HUES48 (cell line): ENCODE measurements at regions not wholly inside any gene's neighbourhood (a gene's known extent, or its start where the extent isn't known, plus 50 kb on each side); places are given as distances from the start of the nearest gene placed in this dataset.
"Not testable (repeated sequence)": the region's sequence is repeated elsewhere in the genome, so short reads cannot be mapped to it uniquely, and the experiment has no call there.

Source experiments
- H3K27ac ChIP-seq: one replicate; pipeline ENCODE4 v1.7.0; 2013; ENCODE audit warnings: low read depth, low read length, inconsistent platforms
- H3K27me3 ChIP-seq: 2 replicates; pipeline ENCODE4 v1.6.1; 2013; ENCODE audit warnings: mild to moderate bottlenecking, low read length; ENCODE audit not compliant: control insufficient read depth, insufficient read depth
- H3K36me3 ChIP-seq: 2 replicates; pipeline ENCODE4 v1.6.1; 2013; ENCODE audit warnings: low read length; ENCODE audit not compliant: control insufficient read depth, insufficient read depth
- H3K4me1 ChIP-seq: 2 replicates; pipeline ENCODE4 v1.6.1; 2013; ENCODE audit warnings: mild to moderate bottlenecking, low read length; ENCODE audit not compliant: control insufficient read depth, insufficient read depth
- H3K4me3 ChIP-seq: 2 replicates; pipeline ENCODE4 v1.5.1; 2013; ENCODE audit warnings: mild to moderate bottlenecking, low read depth, low read length
- H3K9ac ChIP-seq: 2 replicates; pipeline ENCODE4 v1.6.1; 2013; ENCODE audit warnings: mild to moderate bottlenecking, low read depth, low read length, moderate library complexity
- H3K9me3 ChIP-seq: 2 replicates; pipeline ENCODE4 v1.6.1; 2013; ENCODE audit warnings: low read length; ENCODE audit not compliant: control insufficient read depth, insufficient read depth

DNA sequence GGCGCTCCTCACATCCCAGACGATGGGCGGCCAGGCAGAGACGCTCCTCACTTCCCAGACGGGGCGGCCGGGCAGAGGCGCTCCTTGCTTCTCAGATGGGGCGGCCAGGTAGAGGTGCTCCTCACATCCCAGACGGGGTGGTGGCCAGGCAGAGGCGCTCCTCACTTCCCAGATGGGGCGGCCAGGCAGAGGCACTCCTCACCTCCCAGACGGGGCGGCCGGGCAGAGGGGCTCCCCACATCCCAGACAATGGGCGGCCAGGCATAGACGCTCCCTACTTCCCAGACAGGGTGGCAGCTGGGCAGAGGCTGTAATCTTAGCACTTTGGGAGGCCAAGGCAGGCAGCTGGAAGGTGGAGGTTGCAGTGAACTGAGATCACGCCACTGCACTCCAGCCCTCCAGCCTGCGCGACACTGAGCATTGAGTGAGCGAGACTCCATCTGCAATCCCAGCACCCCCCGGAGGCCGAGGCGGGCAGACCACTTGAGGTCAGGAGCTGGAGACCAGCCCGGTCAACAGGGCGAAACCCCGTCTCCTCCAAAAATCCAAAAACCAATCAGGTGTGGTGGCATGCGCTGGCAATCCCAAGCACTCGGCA, 833.7 kb upstream of the RAG2 start:
- H3K27ac ChIP-seq, H3K36me3 ChIP-seq, H3K4me1 ChIP-seq, H3K4me3 ChIP-seq, H3K9ac ChIP-seq, H3K27me3 ChIP-seq: not testable (repeated sequence)
- H3K9me3 ChIP-seq = peaks cover 20% of the 10 kb centered on the region

- not testable (repeated sequence) for H3K27me3 ChIP-seq, H3K4me3 ChIP-seq, H3K27ac ChIP-seq, H3K36me3 ChIP-seq, H3K4me1 ChIP-seq, H3K9ac ChIP-seq
- H3K9me3 ChIP-seq = peaks cover 16% of the 10 kb centered on the region
These were observed 833.1 kb upstream of the RAG2 start for GRCh38 chr11:37430966-37431632.

DNA sequence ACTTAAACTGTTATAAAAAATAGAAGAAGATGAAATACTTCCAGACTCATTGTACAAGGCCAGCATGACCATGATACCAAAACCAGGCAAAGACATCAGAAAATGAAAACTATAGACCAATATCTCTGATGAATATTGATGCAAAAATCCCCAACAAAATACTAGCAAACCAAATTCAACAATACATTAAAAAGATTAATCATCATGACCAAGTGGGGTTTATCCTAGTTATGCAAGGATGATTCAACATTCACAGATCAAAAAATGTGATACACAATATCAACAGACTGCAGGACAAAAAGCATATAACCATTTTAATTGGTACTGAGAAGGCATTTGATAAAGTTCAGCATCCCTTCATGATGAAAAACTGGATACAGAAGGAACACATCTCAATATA, 824.5 kb upstream of the RAG2 start:
- no peaks in the 10 kb centered on the region for H3K4me1 ChIP-seq
- H3K36me3 ChIP-seq = no peaks in the 10 kb centered on the region
- no peak overlapping the region for H3K4me3 ChIP-seq
- H3K27me3 ChIP-seq = no peaks in the 10 kb centered on the region
- H3K27ac ChIP-seq = no peak overlapping the region
- H3K9me3 ChIP-seq = peaks cover 33% of the 10 kb centered on the region
- H3K9ac ChIP-seq = no peak overlapping the region

DNA sequence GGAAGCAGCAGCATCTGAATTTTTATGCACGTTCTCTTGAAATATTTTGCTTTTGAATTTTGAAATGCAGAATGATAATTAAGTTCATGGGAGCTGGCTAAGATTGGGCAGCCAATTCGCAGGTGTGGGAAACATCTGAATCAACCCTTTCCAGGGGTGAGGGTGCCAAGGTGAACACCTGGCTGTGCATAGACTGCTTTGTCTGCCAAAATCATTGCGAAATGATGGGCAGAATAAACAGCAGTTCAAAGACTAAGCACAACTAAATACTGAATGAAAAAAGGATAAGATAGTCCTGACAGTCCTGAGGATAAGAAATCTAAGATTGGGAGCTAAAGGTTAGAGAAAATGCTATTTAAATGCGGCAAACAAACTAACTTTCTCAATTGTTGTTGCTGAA, 813.3 kb upstream of the RAG2 start:
- no peak overlapping the region for H3K9ac ChIP-seq
- H3K9me3 ChIP-seq = no peaks in the 10 kb centered on the region; the same call in 1 of the 2 replicates
- H3K4me1 ChIP-seq = no peaks in the 10 kb centered on the region
- no peaks in the 10 kb centered on the region for H3K36me3 ChIP-seq
- H3K27ac ChIP-seq = no peak overlapping the region
- H3K4me3 ChIP-seq = no peak overlapping the region
- no peaks in the 10 kb centered on the region for H3K27me3 ChIP-seq

DNA sequence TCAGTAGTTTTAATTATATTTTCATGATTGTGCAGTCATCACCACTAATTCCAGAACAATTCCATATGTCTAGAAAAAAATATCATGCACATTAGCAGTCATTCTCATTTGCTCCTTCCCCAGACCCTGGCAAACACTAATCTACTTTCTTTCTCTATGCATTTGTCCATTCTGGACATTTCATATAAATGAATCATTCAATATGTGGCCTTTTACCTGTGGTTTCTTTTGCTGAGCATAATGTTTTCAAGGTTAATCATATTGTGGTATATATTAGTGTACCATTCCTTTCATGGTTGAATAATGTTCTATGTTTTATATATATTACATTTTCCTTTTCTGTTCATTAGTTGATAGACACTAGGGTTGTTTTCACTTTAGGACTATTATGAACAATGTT, 811.1 kb upstream of the RAG2 start:
- H3K9ac ChIP-seq = no peak overlapping the region
- no peaks in the 10 kb centered on the region for H3K27me3 ChIP-seq
- H3K4me3 ChIP-seq = no peak overlapping the region
- no peaks in the 10 kb centered on the region; the same call in 1 of the 2 replicates for H3K4me1 ChIP-seq
- no peaks in the 10 kb centered on the region for H3K36me3 ChIP-seq
- H3K9me3 ChIP-seq = no peaks in the 10 kb centered on the region; the same call in 1 of the 2 replicates
- H3K27ac ChIP-seq = no peak overlapping the region

- Histone ChIP-seq H3K4me1 (no peaks in the 10 kb centered on the region; the same call in 1 of the 2 replicates), H3K9ac (no peak overlapping the region), H3K4me3 (no peak overlapping the region), H3K27me3 (no peaks in the 10 kb centered on the region), H3K9me3 (no peaks in the 10 kb centered on the region; the same call in 1 of the 2 replicates), H3K27ac (no peak overlapping the region), H3K36me3 (no peaks in the 10 kb centered on the region)
These were observed 809.4 kb upstream of the RAG2 start for GRCh38 chr11:37407461-37407860.

GRCh38 chr11:37406651-37407050, 808.6 kb upstream of the RAG2 start:
- no peaks in the 10 kb centered on the region for H3K27me3 ChIP-seq
- H3K36me3 ChIP-seq = no peaks in the 10 kb centered on the region
- no peak overlapping the region for H3K4me3 ChIP-seq
- H3K9ac ChIP-seq = no peak overlapping the region
- no peaks in the 10 kb centered on the region; the same call in 1 of the 2 replicates for H3K9me3 ChIP-seq
- H3K27ac ChIP-seq = no peak overlapping the region
- H3K4me1 ChIP-seq = no peaks in the 10 kb centered on the region; the same call in 1 of the 2 replicates

GRCh38 chr11:37404231-37404630, 806.2 kb upstream of the RAG2 start:
- Histone ChIP-seq H3K36me3 (no peaks in the 10 kb centered on the region), H3K27ac (no peak overlapping the region), H3K4me3 (no peak overlapping the region), H3K9ac (no peak overlapping the region), H3K4me1 (no peaks in the 10 kb centered on the region; the same call in 1 of the 2 replicates), H3K9me3 (peaks cover 3% of the 10 kb centered on the region; the same call in 1 of the 2 replicates), H3K27me3 (no peaks in the 10 kb centered on the region)

DNA sequence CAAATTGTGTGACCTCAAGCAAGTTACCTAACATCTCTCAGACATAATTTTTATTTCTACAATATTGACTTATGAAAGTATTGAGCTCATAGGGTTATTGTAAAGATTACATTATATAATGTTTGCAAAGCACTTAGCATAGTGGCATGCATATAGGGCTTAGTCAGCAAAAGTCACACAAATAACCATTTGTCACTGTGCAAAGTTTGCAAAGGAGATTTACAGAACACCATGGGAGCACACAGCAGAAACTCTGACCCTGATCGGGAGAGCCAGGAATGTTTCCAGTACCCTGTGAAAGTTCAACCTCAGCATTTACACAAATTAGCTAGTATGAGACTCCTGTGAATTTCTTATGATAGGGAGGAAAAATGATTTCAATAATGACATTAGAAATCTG, 804.6 kb upstream of the RAG2 start:
- no peaks in the 10 kb centered on the region for H3K36me3 ChIP-seq
- H3K27ac ChIP-seq = no peak overlapping the region
- no peak overlapping the region for H3K4me3 ChIP-seq
- H3K27me3 ChIP-seq = no peaks in the 10 kb centered on the region
- no peak overlapping the region for H3K9ac ChIP-seq
- H3K4me1 ChIP-seq = no peaks in the 10 kb centered on the region; the same call in 1 of the 2 replicates
- peaks cover 6% of the 10 kb centered on the region; the same call in 1 of the 2 replicates for H3K9me3 ChIP-seq

DNA sequence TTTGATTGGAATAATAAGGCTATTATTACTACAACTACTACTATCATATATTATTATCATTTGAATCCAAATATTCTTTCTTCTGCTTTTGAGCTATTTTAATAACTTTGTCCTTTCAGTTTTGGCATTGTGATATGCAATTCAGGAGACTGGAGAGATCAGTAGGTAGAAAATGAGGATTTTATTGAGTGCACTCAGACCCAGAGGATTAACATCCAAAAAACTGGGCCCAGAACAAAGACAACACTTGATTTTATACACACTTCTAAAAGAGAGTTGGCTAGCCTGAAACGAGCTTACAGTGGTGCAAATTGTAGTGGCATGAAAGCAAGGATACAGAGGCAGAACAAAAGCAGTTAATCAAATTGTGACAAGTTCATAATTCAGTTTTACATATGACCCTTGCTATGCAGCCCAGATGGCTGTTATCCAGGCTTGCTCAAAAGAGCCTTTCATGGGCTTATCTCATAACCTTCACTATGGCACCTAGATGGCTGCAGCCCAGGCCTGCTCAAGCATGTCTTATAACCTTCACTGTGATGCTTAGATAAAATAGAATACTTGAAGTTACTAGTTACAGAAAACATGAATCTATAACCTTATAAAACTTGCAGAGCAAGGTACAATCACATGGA, 796.3 kb upstream of the RAG2 start:
- Histone ChIP-seq H3K4me3 (no peak overlapping the region), H3K27me3 (no peaks in the 10 kb centered on the region), H3K9me3 (peaks cover 40% of the 10 kb centered on the region), H3K4me1 (no peaks in the 10 kb centered on the region), H3K36me3 (no peaks in the 10 kb centered on the region), H3K27ac (no peak overlapping the region), H3K9ac (no peak overlapping the region)

DNA sequence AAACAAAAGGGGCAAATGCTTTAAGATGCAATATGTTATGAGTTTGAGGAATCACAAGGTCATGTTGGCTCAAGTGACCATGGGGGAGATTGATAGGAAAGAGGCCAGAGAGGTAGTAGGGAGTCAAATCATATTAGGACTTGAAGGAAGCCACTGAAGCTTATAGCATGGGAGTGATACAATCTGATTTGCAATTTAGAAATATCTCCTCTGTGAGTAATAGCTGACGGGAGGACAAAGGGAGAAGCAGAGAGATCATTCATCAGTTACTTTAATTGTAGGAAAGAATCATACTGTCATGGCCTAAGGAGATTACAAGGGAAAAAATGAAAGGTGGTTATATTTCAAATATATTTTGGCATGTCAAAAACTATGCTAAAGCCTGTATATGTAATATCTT, 793.6 kb upstream of the RAG2 start:
- Histone ChIP-seq H3K27ac (no peak overlapping the region), H3K36me3 (no peaks in the 10 kb centered on the region), H3K9me3 (peaks cover 32% of the 10 kb centered on the region), H3K27me3 (no peaks in the 10 kb centered on the region), H3K4me3 (no peak overlapping the region; the same call in 1 of the 2 replicates), H3K4me1 (no peaks in the 10 kb centered on the region), H3K9ac (no peak overlapping the region)
